Stimulated activated CD4-positive, alpha-beta T cell treated with anti-CD3 and anti-CD28 coated beads, TNF-alpha, amount 100 ng/mL, for 24 hours (primary cell): ENCODE measurements at regions not wholly inside any gene's neighbourhood (a gene's known extent, or its start where the extent isn't known, plus 50 kb on each side); places are given as distances from the start of the nearest gene placed in this dataset.

Experiments used
- DNase-seq, 3 experiments: peaks; one replicate each; pipeline ENCODE4 v3.0.0-alpha.2; 2020; ENCODE audit warnings: low read depth in 3 of 3

- no peak for DNase-seq
Measured at GRCh38 chr10:42951486-42952251, 125.2 kb upstream of the RET start.

GRCh38 chr10:42952349-42952748, 124.5 kb upstream of the RET start:
- DNase-seq, result no peak

- no peak for DNase-seq
Measured at GRCh38 chr10:42952931-42953683, 123.8 kb upstream of the RET start.

- no peak for DNase-seq
Measured at GRCh38 chr10:42953684-42954674, 122.9 kb upstream of the RET start.

GRCh38 chr10:42954766-42955492, 121.9 kb upstream of the RET start:
- DNase-seq, result no peak

- DNase-seq, result no peak
Measured at GRCh38 chr10:42955493-42955889, 121.4 kb upstream of the RET start.

- DNase-seq, result no peak
Measured at GRCh38 chr10:42956045-42956444, 120.8 kb upstream of the RET start.

- no peak for DNase-seq
Measured at GRCh38 chr10:42958142-42958868, 118.6 kb upstream of the RET start.

- DNase-seq, result no peak
Measured at GRCh38 chr10:42959833-42960232, 117.0 kb upstream of the RET start.

- DNase-seq, result no peak
Measured at GRCh38 chr10:42960491-42960990, 116.3 kb upstream of the RET start.

- no peak for DNase-seq
Measured at GRCh38 chr10:42960991-42961795, 115.7 kb upstream of the RET start.

GRCh38 chr10:42961796-42962109, 115.1 kb upstream of the RET start:
- no peak for DNase-seq

GRCh38 chr10:42962110-42962901, 114.6 kb upstream of the RET start:
- no peak for DNase-seq

- DNase-seq, result no peak
Measured at GRCh38 chr10:42962902-42963231, 114.0 kb upstream of the RET start.

- DNase-seq, result no peak
Measured at GRCh38 chr10:42963312-42963711, 113.6 kb upstream of the RET start.

- DNase-seq, result no peak
Measured at GRCh38 chr10:42969147-42969546, 107.7 kb upstream of the RET start.

- DNase-seq, result no peak
Measured at GRCh38 chr10:42969909-42970308, 107.0 kb upstream of the RET start.

GRCh38 chr10:42970451-42971250, 106.2 kb upstream of the RET start:
- no peak for DNase-seq
